Skeletal muscle tissue (tissue), 3 donors: ENCODE measurements at regions not wholly inside any gene's neighbourhood (a gene's known extent, or its start where the extent isn't known, plus 50 kb on each side); places are given as distances from the start of the nearest gene placed in this dataset.

Experiments
- H3K27ac ChIP-seq: one replicate; pipeline ENCODE4 v1.7.0; 2013; ENCODE audit warnings: mild to moderate bottlenecking, low read depth, low read length, inconsistent platforms
- H3K27me3 ChIP-seq, 3 donors: one replicate each; pipeline ENCODE4 v1.7.0; 2013; ENCODE audit warnings: low read length in 3 of 3; ENCODE audit not compliant: control insufficient read depth in 3 of 3, insufficient read depth in 3 of 3
- H3K36me3 ChIP-seq, 3 donors: one replicate each; pipeline ENCODE4 v1.7.0; 2013; ENCODE audit warnings: low read length in 3 of 3; ENCODE audit not compliant: control insufficient read depth in 3 of 3, insufficient read depth in 3 of 3
- H3K4me1 ChIP-seq, 3 donors: one replicate each; pipeline ENCODE4 v1.7.0; 2013; ENCODE audit warnings: low read length in 3 of 3, mild to moderate bottlenecking in 3 of 3; ENCODE audit not compliant: control insufficient read depth in 3 of 3, insufficient read depth in 3 of 3
- H3K4me3 ChIP-seq, 3 donors: one replicate each; pipeline ENCODE4 v1.7.0; 2013; ENCODE audit warnings: low read length in 3 of 3
- H3K9ac ChIP-seq, 3 donors: one replicate each; pipeline ENCODE4 v1.7.0; 2013; ENCODE audit warnings: low read length in 3 of 3, mild to moderate bottlenecking in 3 of 3, moderate library complexity in 2 of 3, low read depth in 1 of 3
- H3K9me3 ChIP-seq, 3 donors: one replicate each; pipeline ENCODE4 v1.7.0; 2013; ENCODE audit warnings: low read length in 3 of 3; ENCODE audit not compliant: control insufficient read depth in 3 of 3
- donor health status: Osteomylitis.

- Histone ChIP-seq H3K36me3 (no peaks in the 10 kb centered on the region), H3K4me3 (no peak overlapping the region), H3K9me3 (no peaks in the 10 kb centered on the region), H3K9ac (no peak overlapping the region), H3K27me3 (no peaks in the 10 kb centered on the region), H3K4me1 (no peaks in the 10 kb centered on the region), H3K27ac (no peak overlapping the region)
Observed at GRCh38 chr6:21386744-21387143, 206.8 kb upstream of the SOX4 start.

GRCh38 chr6:21390532-21391213 is 202.9 kb upstream of the SOX4 start:
- no peaks in the 10 kb centered on the region for H3K4me1 ChIP-seq
- no peaks in the 10 kb centered on the region for H3K36me3 ChIP-seq
- no peak overlapping the region for H3K27ac ChIP-seq
- no peak overlapping the region for H3K4me3 ChIP-seq
- no peaks in the 10 kb centered on the region for H3K27me3 ChIP-seq
- H3K9me3 ChIP-seq: no peaks in the 10 kb centered on the region
- H3K9ac ChIP-seq: no peak overlapping the region

- no peak overlapping the region for H3K27ac ChIP-seq
- no peak overlapping the region for H3K4me3 ChIP-seq
- H3K9ac ChIP-seq: no peak overlapping the region
- no peaks in the 10 kb centered on the region for H3K36me3 ChIP-seq
- H3K27me3 ChIP-seq: no peaks in the 10 kb centered on the region
- H3K9me3 ChIP-seq: no peaks in the 10 kb centered on the region
- no peaks in the 10 kb centered on the region for H3K4me1 ChIP-seq
Observed at GRCh38 chr6:21392177-21392576, 201.4 kb upstream of the SOX4 start.

- H3K9ac ChIP-seq: no peak overlapping the region
- no peaks in the 10 kb centered on the region for H3K9me3 ChIP-seq
- H3K4me3 ChIP-seq: no peak overlapping the region
- H3K27me3 ChIP-seq: no peaks in the 10 kb centered on the region
- no peaks in the 10 kb centered on the region for H3K4me1 ChIP-seq
- no peak overlapping the region for H3K27ac ChIP-seq
- no peaks in the 10 kb centered on the region for H3K36me3 ChIP-seq
Observed at GRCh38 chr6:21393441-21394165, 199.9 kb upstream of the SOX4 start.

GRCh38 chr6:21395121-21395520 is 198.4 kb upstream of the SOX4 start:
- Histone ChIP-seq H3K4me1 (no peaks in the 10 kb centered on the region), H3K27ac (no peak overlapping the region), H3K9me3 (no peaks in the 10 kb centered on the region), H3K36me3 (no peaks in the 10 kb centered on the region), H3K4me3 (no peak overlapping the region), H3K9ac (no peak overlapping the region), H3K27me3 (no peaks in the 10 kb centered on the region)

GRCh38 chr6:21396313-21396712 is 197.2 kb upstream of the SOX4 start:
- Histone ChIP-seq H3K9ac (no peak overlapping the region), H3K4me3 (no peak overlapping the region), H3K9me3 (no peaks in the 10 kb centered on the region), H3K36me3 (no peaks in the 10 kb centered on the region), H3K27ac (no peak overlapping the region), H3K27me3 (no peaks in the 10 kb centered on the region), H3K4me1 (no peaks in the 10 kb centered on the region)

- Histone ChIP-seq H3K9me3 (no peaks in the 10 kb centered on the region), H3K4me3 (no peak overlapping the region), H3K27me3 (no peaks in the 10 kb centered on the region), H3K9ac (no peak overlapping the region), H3K4me1 (no peaks in the 10 kb centered on the region), H3K36me3 (no peaks in the 10 kb centered on the region), H3K27ac (no peak overlapping the region)
Observed at GRCh38 chr6:21398741-21399325, 194.7 kb upstream of the SOX4 start.

- no peak overlapping the region for H3K27ac ChIP-seq
- no peaks in the 10 kb centered on the region for H3K27me3 ChIP-seq
- no peak overlapping the region for H3K9ac ChIP-seq
- H3K36me3 ChIP-seq: no peaks in the 10 kb centered on the region
- no peak overlapping the region for H3K4me3 ChIP-seq
- H3K9me3 ChIP-seq: no peaks in the 10 kb centered on the region
- no peaks in the 10 kb centered on the region for H3K4me1 ChIP-seq
Observed at GRCh38 chr6:21402368-21402767, 191.2 kb upstream of the SOX4 start.

- Histone ChIP-seq H3K27ac (no peak overlapping the region), H3K9me3 (peaks cover 0 to 2% (median 0%) of the 10 kb centered on the region in 3 donors), H3K36me3 (no peaks in the 10 kb centered on the region), H3K4me1 (no peaks in the 10 kb centered on the region), H3K4me3 (no peak overlapping the region), H3K9ac (no peak overlapping the region), H3K27me3 (no peaks in the 10 kb centered on the region)
Observed at GRCh38 chr6:21404577-21404976, 189.0 kb upstream of the SOX4 start.

GRCh38 chr6:21406316-21406715 is 187.2 kb upstream of the SOX4 start:
- Histone ChIP-seq H3K4me1 (no peaks in the 10 kb centered on the region), H3K9ac (no peak overlapping the region), H3K9me3 (peaks cover 0 to 2% (median 0%) of the 10 kb centered on the region in 3 donors), H3K36me3 (no peaks in the 10 kb centered on the region), H3K27ac (no peak overlapping the region), H3K27me3 (no peaks in the 10 kb centered on the region), H3K4me3 (no peak overlapping the region)
